Cerebellar nuclear complex (tissue), 1 donor: ENCODE measurements at regions not wholly inside any gene's neighbourhood (a gene's known extent, or its start where the extent isn't known, plus 50 kb on each side); places are given as distances from the start of the nearest gene placed in this dataset.
A peak's percentile ranks its signal among the peaks of the same experiment; 100 is the strongest.
"Not testable (repeated sequence)": the region's sequence is repeated elsewhere in the genome, so short reads cannot be mapped to it uniquely, and the experiment has no call there.

Experiments
- DNase-seq, 2 experiments: peaks; one replicate each; lab custom pipeline; 2025; lab: John Stamatoyannopoulos, UW

- DNase-seq = not testable (repeated sequence)
Observed at GRCh38 chr1:176396604-176397395, 66.2 kb upstream of the PAPPA2 start.

- no peak for DNase-seq
Observed at GRCh38 chr1:176391621-176392020, 71.4 kb upstream of the PAPPA2 start.

- DNase-seq = no peak
Observed at GRCh38 chr1:176384841-176385240, 78.1 kb upstream of the PAPPA2 start.

GRCh38 chr1:176382163-176382562 is 80.8 kb upstream of the PAPPA2 start:
- no peak for DNase-seq

GRCh38 chr1:176379626-176380339 is 83.2 kb upstream of the PAPPA2 start:
- no peak for DNase-seq

- DNase-seq = peak in 1 of 2 experiments; percentile 2
Observed at GRCh38 chr1:176374967-176375569, 87.9 kb upstream of the PAPPA2 start.

GRCh38 chr1:176364236-176364905 is 98.6 kb upstream of the PAPPA2 start:
- no peak for DNase-seq

- not testable (repeated sequence) for DNase-seq
Observed at GRCh38 chr1:176349135-176349715, 113.8 kb upstream of the PAPPA2 start.

GRCh38 chr1:176341656-176342055 is 121.3 kb upstream of the PAPPA2 start:
- DNase-seq = no peak

- no peak for DNase-seq
Observed at GRCh38 chr1:176338877-176339276, 124.1 kb upstream of the PAPPA2 start.

GRCh38 chr1:176330782-176331181 is 123.7 kb upstream of the COP1 start:
- DNase-seq = no peak

GRCh38 chr1:176325664-176326063 is 118.6 kb upstream of the COP1 start:
- DNase-seq = no peak

- DNase-seq = no peak
Observed at GRCh38 chr1:176323472-176323871, 116.4 kb upstream of the COP1 start.

GRCh38 chr1:176315519-176316220 is 108.6 kb upstream of the COP1 start:
- no peak for DNase-seq

GRCh38 chr1:176296602-176297001 is 89.5 kb upstream of the COP1 start:
- not testable (repeated sequence) for DNase-seq

GRCh38 chr1:176285996-176286395 is 78.9 kb upstream of the COP1 start:
- DNase-seq = no peak

- DNase-seq = no peak
Observed at GRCh38 chr1:176271572-176271971, 64.5 kb upstream of the COP1 start.
